K562 (cell line): ENCODE measurements at regions not wholly inside any gene's neighbourhood (a gene's known extent, or its start where the extent isn't known, plus 50 kb on each side); places are given as distances from the start of the nearest gene placed in this dataset.

Experiments
- CEBPB ChIP-seq: fragments of 450-650 bp; IDR thresholded peaks from 2 replicates; pipeline ENCODE4 v1.6.1; 2016; ENCODE audit warnings: missing genetic modification characterization, missing compliant biosample characterization
- CREM ChIP-seq: IDR thresholded peaks from 2 replicates; pipeline ENCODE4 v1.6.1; 2014; ENCODE audit warnings: antibody characterized with exemption, low read depth
- EZH2 ChIP-seq: IDR thresholded peaks from 2 replicates; pipeline ENCODE4 v1.6.1; 2012; ENCODE audit warnings: low read depth, mild to moderate bottlenecking, inconsistent platforms, low read length, borderline replicate concordance
- KDM4B ChIP-seq, 2 experiments: fragments of 450-650 bp in 1 of 2; sonication (generic) in 1 of 2; IDR thresholded peaks; 2 replicates each; pipeline ENCODE4 v1.6.1; 2016 to 2017; ENCODE audit warnings: borderline replicate concordance in 2 of 2, antibody characterized with exemption in 1 of 2, low read depth in 1 of 2, mild to moderate bottlenecking in 1 of 2
- NR2C1 ChIP-seq, 2 experiments: fragments of 450-650 bp; IDR thresholded peaks; 2 replicates each; pipeline ENCODE4 v1.6.1; 2017; ENCODE audit warnings: mild to moderate bottlenecking in 2 of 2, antibody characterized with exemption in 1 of 2, inconsistent platforms in 1 of 2, missing compliant biosample characterization in 1 of 2, missing genetic modification characterization in 1 of 2
- POLR2A ChIP-seq: fragments of 450-650 bp; conservative IDR thresholded peaks from 2 replicates; pipeline ENCODE4 v1.6.1; 2016
- PRDM10 ChIP-seq: fragments of 450-650 bp; IDR thresholded peaks from 2 replicates; pipeline ENCODE4 v1.6.1; 2018; ENCODE audit not compliant: partially characterized antibody
- SP1 ChIP-seq: sonication (generic); formaldehyde crosslinking; IDR thresholded peaks from 2 replicates; pipeline ENCODE4 v1.8.1; 2022; ENCODE audit warnings: mild to moderate bottlenecking, missing genetic modification reagents
- VEZF1 ChIP-seq: fragments of 200-800 bp; sonication (Bioruptor generic); IDR thresholded peaks from 2 replicates; pipeline ENCODE4 v1.6.1; 2017; ENCODE audit warnings: missing genetic modification characterization, missing compliant biosample characterization
- ZFP36 ChIP-seq: fragments of 150-350 bp; IDR thresholded peaks from 2 replicates; pipeline ENCODE4 v1.6.1; 2018; ENCODE audit warnings: low read length, low read depth; ENCODE audit not compliant: partially characterized antibody
- ZFPM2 ChIP-seq: fragments of 250-450 bp; sonication (Bioruptor Pico); IDR thresholded peaks from 2 replicates; pipeline ENCODE4 v1.5.1; 2022; ENCODE audit warnings: mild to moderate bottlenecking
- TF ChIP-seq, protein P1 (sequence below), 3 experiments: IDR thresholded peaks in 2 of 3; conservative IDR thresholded peaks in 1 of 3; 2 replicates each; pipeline ENCODE4 v1.5.1; 2011 to 2012; ENCODE audit warnings: low read length in 3 of 3, mild to moderate bottlenecking in 3 of 3, control low read depth in 2 of 3, improper control_type of control experiment in 1 of 3, inconsistent platforms in 1 of 3, low read depth in 1 of 3, mixed read lengths in 1 of 3, moderate library complexity in 1 of 3; ENCODE audit not compliant: insufficient read depth in 2 of 3

- no peak for TF ChIP-seq VEZF1
- TF ChIP-seq KDM4B (IDR thresholded peaks at IDR 0.05; ENCODE audit: borderline replicate concordance in 2 of 2, low read depth in 1 of 2): no peak
- TF ChIP-seq NR2C1 (IDR thresholded peaks at IDR 0.05): no peak
- TF ChIP-seq NR2C1 (tag; IDR thresholded peaks at IDR 0.05): no peak
- no peak for TF ChIP-seq CREM
- no peak for TF ChIP-seq POLR2A
- TF ChIP-seq, protein P1, sequence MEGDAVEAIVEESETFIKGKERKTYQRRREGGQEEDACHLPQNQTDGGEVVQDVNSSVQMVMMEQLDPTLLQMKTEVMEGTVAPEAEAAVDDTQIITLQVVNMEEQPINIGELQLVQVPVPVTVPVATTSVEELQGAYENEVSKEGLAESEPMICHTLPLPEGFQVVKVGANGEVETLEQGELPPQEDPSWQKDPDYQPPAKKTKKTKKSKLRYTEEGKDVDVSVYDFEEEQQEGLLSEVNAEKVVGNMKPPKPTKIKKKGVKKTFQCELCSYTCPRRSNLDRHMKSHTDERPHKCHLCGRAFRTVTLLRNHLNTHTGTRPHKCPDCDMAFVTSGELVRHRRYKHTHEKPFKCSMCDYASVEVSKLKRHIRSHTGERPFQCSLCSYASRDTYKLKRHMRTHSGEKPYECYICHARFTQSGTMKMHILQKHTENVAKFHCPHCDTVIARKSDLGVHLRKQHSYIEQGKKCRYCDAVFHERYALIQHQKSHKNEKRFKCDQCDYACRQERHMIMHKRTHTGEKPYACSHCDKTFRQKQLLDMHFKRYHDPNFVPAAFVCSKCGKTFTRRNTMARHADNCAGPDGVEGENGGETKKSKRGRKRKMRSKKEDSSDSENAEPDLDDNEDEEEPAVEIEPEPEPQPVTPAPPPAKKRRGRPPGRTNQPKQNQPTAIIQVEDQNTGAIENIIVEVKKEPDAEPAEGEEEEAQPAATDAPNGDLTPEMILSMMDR (IDR thresholded peaks at IDR 0.05 in 2 of 3, conservative IDR thresholded peaks at IDR 0.05 in 1 of 3; ENCODE audit: insufficient read depth in 2 of 3, low read depth in 1 of 3, low read length in 3 of 3): no peak
- TF ChIP-seq SP1 (CRISPR knock-in tag): no peak
- no peak for TF ChIP-seq ZFP36
- TF ChIP-seq PRDM10: no peak
- no peak for TF ChIP-seq EZH2
- no peak for TF ChIP-seq CEBPB (tag)
- no peak for TF ChIP-seq ZFPM2 (CRISPR knock-in tag)
These were observed 50.2 kb upstream of the NUF2 start for GRCh38 chr1:163271535-163271934.
